ENCODE measurements at regions not wholly inside any gene's neighbourhood (a gene's known extent, or its start where the extent isn't known, plus 50 kb on each side); places are given as distances from the start of the nearest gene placed in this dataset.

- H3K4me3 ChIP-seq: no peak overlapping the region
- POLR2A ChIA-PET: no interaction called here
- DNase-seq (ENCODE audit: low read depth, low spot score) (no peak), FAIRE-seq (no peak), ATAC-seq (no peak)
- H3K27me3 ChIP-seq (replicated peaks in 1 of 2; ENCODE audit: control insufficient read depth in 2 of 2, insufficient read depth in 2 of 2, low read length in 1 of 2): no peaks in the 10 kb centered on the region
- H3K9ac ChIP-seq (ENCODE audit: control insufficient read depth, insufficient read depth, low read length): no peak overlapping the region
- CTCF ChIA-PET: no interaction called here
- H2AFZ ChIP-seq (ENCODE audit: control insufficient read depth, low read depth, low read length): no peak overlapping the region
- TF ChIP-seq TBL1XR1 (IDR thresholded peaks at IDR 0.05; ENCODE audit: low read depth, low read length) (no peak), NFIC (IDR thresholded peaks at IDR 0.05; ENCODE audit: low read depth, low read length) (no peak), RAD51 (IDR thresholded peaks at IDR 0.05) (no peak)
- RAD21 ChIA-PET (ENCODE audit: unreplicated experiment): no interaction called here
- SMC1A ChIA-PET (ENCODE audit: uncharacterized antibody, unreplicated experiment): no interaction called here
- H3K4me1 ChIP-seq (ENCODE audit: control insufficient read depth, insufficient read depth, low read length): no peaks in the 10 kb centered on the region
- BruUV-seq (replicated peaks): no TSS peak
- no peaks in the 10 kb centered on the region for H3K9me3 ChIP-seq (replicated peaks; ENCODE audit: control insufficient read depth, insufficient read depth, low read length)
- in situ Hi-C loops (cut with MboI) (no loop called here), intact Hi-C loops (cut with micrococcal nuclease; ENCODE audit: unreplicated experiment) (no loop called here)
- no peak overlapping the region for H3K4me2 ChIP-seq (ENCODE audit: control insufficient read depth, insufficient read depth)
- H3K36me3 ChIP-seq (ENCODE audit: control insufficient read depth in 2 of 2, insufficient read depth in 2 of 2, low read length in 1 of 2): no peaks in the 10 kb centered on the region
- no peaks in the 10 kb centered on the region for H4K20me1 ChIP-seq (ENCODE audit: control insufficient read depth, insufficient read depth)
- H3K27ac ChIP-seq (ENCODE audit: control insufficient read depth, insufficient read depth): no peak overlapping the region
- H3K79me2 ChIP-seq (ENCODE audit: control insufficient read depth, insufficient read depth, low read length): no peaks in the 10 kb centered on the region
Measured at GRCh38 chr1:72896256-72896655, 613.9 kb upstream of the NEGR1 start.

GRCh38 chr1:72892461-72892860 lies 610.1 kb upstream of the NEGR1 start:
- H3K4me3 ChIP-seq: no peak overlapping the region
- H3K4me2 ChIP-seq (ENCODE audit: control insufficient read depth, insufficient read depth): no peak overlapping the region
- RAD21 ChIA-PET (ENCODE audit: unreplicated experiment): interaction anchor here (0.6 kb wide), 1 partner anchor 40 kb away, joined by 3 read pairs; no protein-coding TSS in a partner anchor
- SMC1A ChIA-PET (ENCODE audit: uncharacterized antibody, unreplicated experiment): interaction anchor here (0.6 kb wide), 1 partner anchor 27 kb away, joined by 3 read pairs; no protein-coding TSS in a partner anchor
- FAIRE-seq: no peak
- no peak overlapping the region for H3K9ac ChIP-seq (ENCODE audit: control insufficient read depth, insufficient read depth, low read length)
- no peak overlapping the region for H2AFZ ChIP-seq (ENCODE audit: control insufficient read depth, low read depth, low read length)
- no TSS peak for BruUV-seq (replicated peaks)
- H3K9me3 ChIP-seq (replicated peaks; ENCODE audit: control insufficient read depth, insufficient read depth, low read length): no peaks in the 10 kb centered on the region
- no peaks in the 10 kb centered on the region for H3K4me1 ChIP-seq (ENCODE audit: control insufficient read depth, insufficient read depth, low read length)
- CTCF ChIA-PET: interaction anchor here (1.0 kb wide), 1 partner anchor 13 kb away, joined by 3 read pairs; no protein-coding TSS in a partner anchor
- no peaks in the 10 kb centered on the region for H3K27me3 ChIP-seq (replicated peaks in 1 of 2; ENCODE audit: control insufficient read depth in 2 of 2, insufficient read depth in 2 of 2, low read length in 1 of 2)
- H4K20me1 ChIP-seq (ENCODE audit: control insufficient read depth, insufficient read depth): no peaks in the 10 kb centered on the region
- ATAC-seq: no peak
- in situ Hi-C loops (cut with MboI): no loop called here
- DNase-seq (ENCODE audit: low read depth, low spot score): no peak
- H3K79me2 ChIP-seq (ENCODE audit: control insufficient read depth, insufficient read depth, low read length): no peaks in the 10 kb centered on the region
- intact Hi-C loops (cut with micrococcal nuclease; ENCODE audit: unreplicated experiment): no loop called here
- POLR2A ChIA-PET: no interaction called here
- 0% methylated on average over 1 of the region's 1 CpG for WGBS (ENCODE audit: insufficient coverage, insufficient replicate concordance, low lambda C conversion rate, missing lambda C conversion rate)
- no peaks in the 10 kb centered on the region for H3K36me3 ChIP-seq (ENCODE audit: control insufficient read depth in 2 of 2, insufficient read depth in 2 of 2, low read length in 1 of 2)
- no peak overlapping the region for H3K27ac ChIP-seq (ENCODE audit: control insufficient read depth, insufficient read depth)
- TF ChIP-seq ZNF207 (IDR thresholded peaks at IDR 0.05; ENCODE audit: borderline replicate concordance) (no peak), ATF3 (IDR thresholded peaks at IDR 0.05; ENCODE audit: borderline replicate concordance, extremely low read depth, low read depth, low read length) (no peak), ZBTB33 (IDR thresholded peaks at IDR 0.05) (no peak), NR2C1 (IDR thresholded peaks at IDR 0.05) (no peak), SP1 (IDR thresholded peaks at IDR 0.05; ENCODE audit: low read depth, low read length) (no peak), ZNF274 (IDR thresholded peaks at IDR 0.05; ENCODE audit: insufficient read depth, insufficient read length) (no peak), ZBTB11 (CRISPR knock-in tag; IDR thresholded peaks at IDR 0.05) (no peak), NFYA (IDR thresholded peaks at IDR 0.05; ENCODE audit: borderline replicate concordance, low read depth, low read length) (no peak), MYC (IDR thresholded peaks at IDR 0.05; ENCODE audit: insufficient read depth, insufficient read length, insufficient replicate concordance, low read length, severe bottlenecking) (no peak)
